ENCODE measurements at regions not wholly inside any gene's neighbourhood (a gene's known extent, or its start where the extent isn't known, plus 50 kb on each side); places are given as distances from the start of the nearest gene placed in this dataset.

DNA sequence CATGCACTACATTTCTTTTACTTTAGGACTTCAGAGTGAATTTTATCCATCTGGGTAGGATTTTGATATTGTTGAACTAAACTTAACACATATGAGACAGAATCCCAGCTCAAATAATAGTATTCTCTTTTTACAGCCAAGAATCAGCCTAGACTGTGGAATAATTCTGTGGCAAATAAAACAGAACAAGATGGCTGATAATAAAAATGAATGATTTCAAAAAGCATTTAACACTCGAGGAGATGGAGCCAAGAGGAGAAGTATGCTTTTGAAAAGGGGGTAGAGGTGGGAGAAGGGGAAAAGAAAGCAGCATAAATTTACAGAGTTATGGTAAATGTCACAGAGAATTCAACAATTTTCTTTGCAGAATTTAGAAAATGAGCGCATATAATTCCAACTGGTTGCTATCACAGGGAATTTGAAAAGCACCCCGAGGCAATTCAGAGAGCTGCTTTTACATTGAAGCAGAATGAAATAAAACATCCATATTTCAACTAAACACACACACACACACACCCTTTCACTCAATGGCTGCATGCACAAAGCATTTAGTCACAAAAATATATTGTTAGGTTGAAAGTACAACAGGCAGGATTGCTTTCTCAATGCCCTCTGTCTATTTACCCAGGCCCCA, 60.2 kb upstream of the DMAC1 start:
- no peak for DNase-seq

DNA sequence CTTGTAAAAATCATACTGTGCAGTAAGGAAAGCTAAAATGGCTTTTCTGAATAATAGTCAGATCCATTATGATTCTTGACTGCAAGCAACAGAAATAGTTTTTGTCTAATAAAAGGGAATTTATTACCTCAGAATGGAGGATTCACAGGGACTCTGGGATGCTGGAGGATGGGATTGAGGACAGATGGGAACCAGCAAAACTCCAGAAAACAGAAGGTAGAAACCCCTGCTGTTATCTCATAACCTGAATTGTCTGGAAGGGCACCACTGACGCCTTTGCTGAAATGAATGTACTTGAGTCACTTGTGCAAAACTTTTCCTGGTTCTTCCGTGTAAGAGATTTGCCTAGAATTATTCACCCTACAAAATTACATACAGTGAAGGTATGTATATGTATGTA, 58.6 kb upstream of the DMAC1 start:
- no peak for DNase-seq

DNA sequence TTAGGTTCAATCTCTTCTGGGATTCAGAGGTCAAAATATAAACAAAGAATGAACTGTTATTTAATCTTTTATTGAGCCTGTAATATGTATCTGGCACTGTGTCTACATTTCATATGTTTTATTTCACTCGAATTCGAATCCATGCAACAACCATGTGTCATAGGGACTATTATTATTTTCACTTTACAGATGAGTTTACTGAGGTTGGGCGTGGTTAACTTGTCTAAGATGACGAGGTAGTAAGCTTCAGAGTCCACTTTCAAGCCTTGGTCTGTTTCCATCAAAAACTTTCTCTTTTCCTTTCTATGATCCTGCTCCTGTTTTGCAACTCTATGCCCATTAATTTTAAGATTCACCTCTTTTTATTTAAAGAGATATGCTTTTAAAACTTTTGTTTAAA, 55.2 kb upstream of the DMAC1 start:
- DNase-seq: no peak
